Activated naive CD8-positive, alpha-beta T cell treated with anti-CD3 and anti-CD28 coated beads for 36 hours (primary cell): ENCODE measurements at regions not wholly inside any gene's neighbourhood (a gene's known extent, or its start where the extent isn't known, plus 50 kb on each side); places are given as distances from the start of the nearest gene placed in this dataset.
A peak's percentile ranks its signal among the peaks of the same experiment; 100 is the strongest.
"Not testable (repeated sequence)": the region's sequence is repeated elsewhere in the genome, so short reads cannot be mapped to it uniquely, and the experiment has no call there.

ENCODE experiments used
- DNase-seq: peaks from one replicate; pipeline ENCODE4 v3.0.0; 2021
- H3K27ac Mint-ChIP-seq: one replicate; pipeline ENCODE4 v1.8.0; 2022; ENCODE audit warnings: mild to moderate bottlenecking, moderate library complexity, mixed read lengths
- H3K27me3 Mint-ChIP-seq: one replicate; pipeline ENCODE4 v1.8.0; 2022; ENCODE audit warnings: mild to moderate bottlenecking, mixed read lengths
- H3K36me3 Mint-ChIP-seq: one replicate; pipeline ENCODE4 v1.8.0; 2021; ENCODE audit warnings: mild to moderate bottlenecking, mixed read lengths
- H3K4me1 Mint-ChIP-seq: one replicate; pipeline ENCODE4 v1.8.0; 2021; ENCODE audit warnings: mixed read lengths
- H3K4me3 Mint-ChIP-seq: one replicate; pipeline ENCODE4 v1.8.0; 2022; ENCODE audit warnings: mild to moderate bottlenecking, moderate library complexity, mixed read lengths
- H3K9me3 Mint-ChIP-seq: one replicate; pipeline ENCODE4 v1.8.0; 2022; ENCODE audit warnings: mixed read lengths

DNA sequence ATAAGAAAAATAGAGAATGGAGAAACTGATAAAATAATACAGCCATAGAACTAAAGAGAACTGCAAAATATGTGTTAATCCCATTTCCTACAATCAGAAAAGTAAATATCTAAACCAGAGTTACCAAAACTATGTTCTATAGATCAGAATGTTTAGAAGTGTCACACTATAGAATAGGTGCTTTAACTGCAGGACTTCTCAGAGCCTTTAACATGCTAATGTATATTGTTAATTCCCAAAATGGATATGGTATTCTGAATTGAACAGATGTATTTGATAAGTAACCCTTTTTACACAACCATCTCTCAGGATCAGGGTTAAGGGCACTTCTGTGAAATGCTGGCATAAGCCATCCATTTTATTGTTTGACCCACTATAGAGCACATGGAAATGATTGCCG lies 200.3 kb downstream of the SHOX2 start:
- H3K36me3 Mint-ChIP-seq = no peaks in the 10 kb centered on the region
- no peaks in the 10 kb centered on the region for H3K4me1 Mint-ChIP-seq
- peaks cover 16% of the 10 kb centered on the region for H3K9me3 Mint-ChIP-seq
- H3K4me3 Mint-ChIP-seq = no peak overlapping the region
- no peak overlapping the region for H3K27ac Mint-ChIP-seq
- no peaks in the 10 kb centered on the region for H3K27me3 Mint-ChIP-seq
- no peak for DNase-seq

DNA sequence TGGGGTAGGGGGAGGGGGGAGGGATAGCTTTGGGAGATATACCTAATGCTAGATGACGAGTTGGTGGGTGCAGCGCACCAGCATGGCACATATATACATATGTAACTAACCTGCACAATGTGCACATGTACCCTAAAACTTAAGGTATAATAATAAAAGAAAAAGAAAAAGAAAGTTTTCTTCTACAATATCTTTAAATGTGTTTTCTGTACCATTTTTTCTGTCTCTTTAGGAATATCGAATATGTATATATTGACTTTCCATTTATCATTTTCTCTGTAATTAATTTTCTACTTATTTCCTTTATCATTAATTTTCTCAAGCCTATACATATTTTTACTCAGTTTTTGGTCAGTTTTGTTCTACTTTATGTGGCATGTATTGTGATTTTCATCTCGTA lies 203.5 kb downstream of the SHOX2 start:
- peaks cover 16% of the 10 kb centered on the region for H3K9me3 Mint-ChIP-seq
- not testable (repeated sequence) for H3K4me1 Mint-ChIP-seq, H3K27ac Mint-ChIP-seq, H3K36me3 Mint-ChIP-seq, H3K27me3 Mint-ChIP-seq, H3K4me3 Mint-ChIP-seq, DNase-seq

DNA sequence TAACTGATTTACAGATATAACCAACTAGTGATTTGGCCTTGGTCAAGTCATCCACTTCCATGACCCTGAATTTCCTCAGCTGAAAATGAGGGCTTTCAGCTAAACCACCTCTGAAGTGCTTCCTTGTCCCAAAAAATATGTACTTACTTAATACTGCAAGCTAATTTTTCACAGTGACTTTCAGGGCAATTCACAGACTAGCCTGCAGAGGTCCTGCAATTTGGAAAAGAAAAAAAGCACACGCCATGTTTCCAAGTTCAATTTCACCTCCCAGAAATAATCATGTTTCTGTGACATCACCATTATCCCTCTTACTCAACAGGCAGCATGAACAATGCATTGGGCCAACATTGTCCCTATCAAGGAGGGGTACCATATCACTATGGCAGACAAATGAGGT lies 218.2 kb downstream of the SHOX2 start:
- no peaks in the 10 kb centered on the region for H3K36me3 Mint-ChIP-seq
- H3K9me3 Mint-ChIP-seq = no peaks in the 10 kb centered on the region
- H3K4me3 Mint-ChIP-seq = no peak overlapping the region
- no peaks in the 10 kb centered on the region for H3K4me1 Mint-ChIP-seq
- H3K27ac Mint-ChIP-seq = no peak overlapping the region
- H3K27me3 Mint-ChIP-seq = no peaks in the 10 kb centered on the region
- DNase-seq = no peak

DNA sequence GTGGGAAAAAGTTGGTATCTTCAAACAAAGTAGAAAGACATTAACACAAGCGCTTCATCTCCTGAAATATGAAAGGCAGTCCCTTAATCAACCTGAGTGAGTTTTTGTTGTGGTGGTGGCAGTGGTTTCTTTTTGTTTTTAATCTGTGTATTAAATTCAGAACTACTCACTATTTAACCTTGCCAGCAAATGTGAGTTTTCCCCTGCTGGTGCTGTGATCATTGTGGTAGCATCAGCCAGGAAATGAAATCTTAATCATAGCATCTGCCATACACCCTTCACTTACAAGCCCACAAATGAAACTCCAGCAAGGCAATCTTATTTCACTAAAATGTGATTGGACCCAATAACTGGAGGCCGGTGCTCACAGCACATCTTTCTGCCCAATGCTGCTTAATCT lies 229.7 kb downstream of the SHOX2 start:
- no peak for DNase-seq
- Mint-ChIP-seq H3K4me1 (no peaks in the 10 kb centered on the region), H3K27me3 (no peaks in the 10 kb centered on the region), H3K4me3 (no peak overlapping the region), H3K9me3 (peaks cover 5% of the 10 kb centered on the region), H3K27ac (no peak overlapping the region), H3K36me3 (no peaks in the 10 kb centered on the region)

DNA sequence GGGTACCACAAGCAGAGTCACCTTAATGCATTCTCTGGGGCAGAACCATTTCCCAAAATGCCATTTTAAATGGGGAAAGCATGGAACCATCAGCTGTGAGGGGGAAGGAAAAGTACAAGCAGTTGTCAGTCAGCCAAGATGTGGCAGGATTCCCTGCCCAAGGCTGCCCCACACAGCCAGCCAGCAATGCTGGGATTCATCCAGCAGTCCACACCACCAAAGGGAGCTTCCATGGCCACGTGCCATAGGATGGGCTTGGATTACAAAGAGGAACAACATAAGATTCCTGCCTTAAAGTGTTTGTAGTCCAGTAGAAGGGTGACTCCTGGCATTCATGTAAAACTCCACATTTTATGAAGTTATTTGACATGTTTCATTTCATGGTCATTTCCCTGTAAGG lies 233.3 kb downstream of the SHOX2 start:
- Mint-ChIP-seq H3K27ac (no peak overlapping the region), H3K4me1 (no peaks in the 10 kb centered on the region), H3K4me3 (no peak overlapping the region), H3K36me3 (no peaks in the 10 kb centered on the region), H3K9me3 (no peaks in the 10 kb centered on the region), H3K27me3 (no peaks in the 10 kb centered on the region)
- no peak for DNase-seq

DNA sequence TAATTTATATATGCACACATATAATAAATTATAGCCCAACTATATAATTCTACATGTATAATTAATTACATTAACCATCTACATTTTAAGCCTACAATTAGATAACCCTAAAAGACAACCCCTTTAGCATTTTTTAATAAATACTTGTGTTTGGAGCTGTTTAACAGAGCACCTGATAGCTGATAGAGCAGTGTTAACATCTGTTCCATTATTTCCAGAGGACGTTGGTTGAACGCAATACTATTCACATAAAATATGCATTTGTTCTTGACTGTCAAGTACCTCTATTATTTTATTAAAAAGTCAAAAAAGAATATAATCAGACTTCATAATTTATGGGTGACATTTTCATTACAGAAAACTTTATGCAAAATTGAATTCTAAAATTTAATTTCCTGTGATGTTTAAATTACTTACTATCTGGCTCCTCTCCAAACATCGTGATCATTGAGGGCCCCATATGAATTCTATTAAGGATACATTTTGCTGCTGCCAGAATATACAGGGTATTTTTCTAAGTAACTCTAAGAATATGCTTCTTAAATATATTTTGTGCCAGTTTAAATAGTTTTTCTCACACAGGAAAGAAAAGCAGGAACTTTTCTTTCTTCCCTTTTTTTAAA lies 234.3 kb downstream of the SHOX2 start:
- Mint-ChIP-seq H3K27me3 (no peaks in the 10 kb centered on the region), H3K36me3 (no peaks in the 10 kb centered on the region), H3K4me3 (no peak overlapping the region), H3K27ac (no peak overlapping the region), H3K9me3 (no peaks in the 10 kb centered on the region), H3K4me1 (no peaks in the 10 kb centered on the region)
- no peak for DNase-seq

DNA sequence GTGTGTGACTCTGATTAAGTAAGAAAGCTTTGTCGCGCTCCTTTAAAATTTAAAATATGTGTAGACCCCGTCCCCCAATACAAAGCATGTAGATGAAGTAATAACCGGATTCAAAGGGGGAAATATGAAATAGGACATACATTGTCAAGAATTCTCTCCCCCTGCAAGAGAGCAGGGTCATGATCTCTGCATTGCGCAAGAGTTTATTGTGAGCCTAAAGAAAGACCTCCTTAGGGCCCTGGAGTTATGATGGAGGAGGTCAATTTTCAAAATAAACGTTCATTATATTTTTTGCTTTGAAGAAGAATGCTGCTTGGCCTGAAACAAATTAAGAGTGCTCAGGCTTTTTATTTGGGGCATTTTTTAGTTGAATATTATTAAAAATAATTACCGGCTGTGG lies 235.0 kb downstream of the SHOX2 start:
- Mint-ChIP-seq H3K4me1 (no peaks in the 10 kb centered on the region), H3K4me3 (no peak overlapping the region), H3K27me3 (no peaks in the 10 kb centered on the region), H3K36me3 (no peaks in the 10 kb centered on the region), H3K9me3 (no peaks in the 10 kb centered on the region), H3K27ac (no peak overlapping the region)
- DNase-seq = no peak

DNA sequence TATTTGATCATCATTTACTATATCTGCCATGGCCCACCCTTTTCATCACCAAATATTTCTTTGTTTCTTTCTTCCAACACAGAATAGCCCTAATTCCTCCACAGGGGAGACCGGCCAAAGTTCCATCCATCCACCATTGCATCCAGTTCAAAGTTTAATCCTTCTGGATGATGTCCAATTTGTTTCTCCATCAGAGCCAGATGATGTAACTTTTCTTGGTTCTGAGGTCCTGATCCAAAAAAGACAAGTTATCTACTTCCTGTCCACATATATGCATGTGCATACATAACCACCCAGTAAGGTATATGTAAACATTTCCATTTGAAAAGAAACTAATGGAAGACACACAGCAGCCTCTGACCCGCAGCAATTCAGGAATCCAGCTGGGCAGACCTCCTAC lies 237.3 kb downstream of the SHOX2 start:
- Mint-ChIP-seq H3K4me1 (no peaks in the 10 kb centered on the region), H3K36me3 (no peaks in the 10 kb centered on the region), H3K27ac (no peak overlapping the region)

DNA sequence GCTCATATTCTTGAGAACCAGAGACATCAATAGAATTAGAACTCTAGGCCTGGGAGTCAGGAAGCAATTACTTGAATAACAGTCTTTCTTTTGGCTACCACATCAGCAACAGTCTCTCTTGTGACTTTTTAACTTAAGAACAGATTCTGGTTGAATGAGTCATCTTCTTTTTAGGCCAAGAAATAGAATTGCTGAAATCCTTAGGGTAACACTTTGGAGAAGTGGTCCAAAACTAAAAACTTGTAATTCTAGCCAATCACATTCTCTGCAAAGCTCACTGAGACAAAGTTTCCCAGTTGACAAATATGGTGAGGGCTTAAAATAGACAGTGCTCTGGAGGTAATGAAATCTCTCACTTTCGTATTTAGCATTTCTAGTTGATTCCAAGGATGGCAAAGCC lies 238.0 kb downstream of the SHOX2 start:
- no peaks in the 10 kb centered on the region for H3K4me1 Mint-ChIP-seq
- no peak for DNase-seq
- H3K4me3 Mint-ChIP-seq = no peak overlapping the region
- H3K27me3 Mint-ChIP-seq = no peaks in the 10 kb centered on the region
- H3K27ac Mint-ChIP-seq = no peak overlapping the region
- H3K36me3 Mint-ChIP-seq = no peaks in the 10 kb centered on the region
- H3K9me3 Mint-ChIP-seq = no peaks in the 10 kb centered on the region

More for the DNA sequence above, 237.3 kb downstream of the SHOX2 start:
- no peak for DNase-seq
- Mint-ChIP-seq H3K27me3 (no peaks in the 10 kb centered on the region), H3K9me3 (no peaks in the 10 kb centered on the region), H3K4me3 (no peak overlapping the region)

DNA sequence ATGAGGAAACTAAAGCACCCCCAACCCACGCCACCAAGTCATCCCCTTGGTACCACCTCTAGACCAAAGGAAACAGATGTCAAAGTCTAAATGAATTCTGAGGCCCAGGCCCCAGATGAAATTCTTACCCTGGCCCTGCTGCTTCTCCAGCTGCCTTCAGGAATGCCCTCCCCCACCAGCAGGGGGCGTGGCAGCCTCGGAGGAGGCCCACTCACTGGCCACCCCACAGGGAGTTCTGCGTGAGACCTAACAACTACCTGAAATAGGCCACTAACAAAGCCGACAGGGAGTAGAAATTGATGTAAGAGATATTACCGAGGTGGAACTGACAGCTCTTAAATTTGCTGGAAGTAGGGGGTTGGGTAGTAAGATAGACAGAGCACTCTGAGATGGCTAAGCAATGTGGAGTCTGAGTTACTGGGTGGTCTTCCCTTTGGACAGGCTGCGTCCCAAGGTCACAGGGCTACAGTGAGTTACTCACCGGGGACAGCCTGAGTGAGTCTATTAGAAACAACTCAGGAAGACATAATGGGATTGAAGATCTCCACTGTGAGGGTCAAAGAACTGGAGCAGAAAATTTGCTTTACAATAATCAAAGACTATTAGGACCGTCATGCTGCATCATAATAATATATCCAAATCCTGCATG lies 240.7 kb downstream of the SHOX2 start:
- no peaks in the 10 kb centered on the region for H3K9me3 Mint-ChIP-seq
- no peak overlapping the region for H3K27ac Mint-ChIP-seq
- no peaks in the 10 kb centered on the region for H3K4me1 Mint-ChIP-seq
- no peaks in the 10 kb centered on the region for H3K36me3 Mint-ChIP-seq
- DNase-seq = peak; percentile 49
- no peak overlapping the region for H3K4me3 Mint-ChIP-seq
- H3K27me3 Mint-ChIP-seq = no peaks in the 10 kb centered on the region

DNA sequence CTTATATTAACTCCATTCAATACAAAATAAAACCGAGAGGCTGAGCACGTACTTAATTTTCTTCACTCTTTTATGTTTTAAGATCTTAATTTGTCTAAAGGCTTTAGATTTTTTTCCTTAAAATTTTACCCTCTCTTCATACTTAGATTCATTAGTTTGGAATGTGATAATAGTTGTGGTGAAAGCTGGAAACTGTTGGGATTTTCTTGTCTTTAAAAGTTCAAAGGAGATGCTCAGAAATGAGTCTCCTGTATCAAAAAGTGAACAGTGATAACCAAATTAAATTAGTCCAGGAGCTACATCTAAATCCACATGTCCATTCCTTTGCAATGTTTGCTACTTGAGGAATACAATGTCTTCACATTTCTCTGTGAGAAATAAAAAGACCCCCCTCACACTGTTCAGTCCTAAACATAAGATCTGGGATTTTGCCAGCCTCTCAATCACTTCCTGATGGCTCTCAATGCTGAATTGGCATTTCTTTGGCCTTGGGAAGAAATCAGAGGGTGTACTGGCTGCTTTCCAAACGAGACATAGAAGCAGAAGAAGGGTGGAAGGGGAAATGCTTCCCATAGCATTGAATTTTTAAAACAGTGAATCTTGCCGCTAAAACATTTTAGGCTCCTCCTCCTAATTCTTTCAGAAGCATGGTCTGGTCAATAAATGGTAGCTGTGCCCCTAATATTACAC lies 245.0 kb downstream of the SHOX2 start:
- H3K27me3 Mint-ChIP-seq = no peaks in the 10 kb centered on the region
- no peaks in the 10 kb centered on the region for H3K4me1 Mint-ChIP-seq
- H3K4me3 Mint-ChIP-seq = no peak overlapping the region
- no peak overlapping the region for H3K27ac Mint-ChIP-seq
- no peaks in the 10 kb centered on the region for H3K36me3 Mint-ChIP-seq
- DNase-seq = no peak
- no peaks in the 10 kb centered on the region for H3K9me3 Mint-ChIP-seq

DNA sequence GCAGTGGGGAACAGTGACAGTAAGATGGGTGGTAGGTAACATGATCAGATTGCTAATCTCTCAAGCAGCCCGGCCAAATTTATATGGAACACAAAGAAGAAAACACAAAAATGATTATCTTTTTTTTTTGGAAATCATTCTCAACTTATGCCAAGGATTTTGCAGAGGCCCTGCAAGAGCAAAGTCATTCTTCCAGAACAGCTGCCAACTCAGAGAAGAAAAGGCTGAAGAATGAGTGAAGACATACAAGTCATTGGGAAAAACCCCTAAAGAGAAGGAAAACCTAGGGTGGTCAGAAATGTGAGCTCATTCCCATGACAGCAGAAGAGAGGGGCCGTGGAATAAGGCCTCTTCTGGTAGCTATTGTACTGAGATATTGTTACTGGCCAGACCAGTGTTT lies 246.7 kb downstream of the SHOX2 start:
- Mint-ChIP-seq H3K4me1 (no peaks in the 10 kb centered on the region), H3K27me3 (no peaks in the 10 kb centered on the region), H3K4me3 (no peak overlapping the region)

DNA sequence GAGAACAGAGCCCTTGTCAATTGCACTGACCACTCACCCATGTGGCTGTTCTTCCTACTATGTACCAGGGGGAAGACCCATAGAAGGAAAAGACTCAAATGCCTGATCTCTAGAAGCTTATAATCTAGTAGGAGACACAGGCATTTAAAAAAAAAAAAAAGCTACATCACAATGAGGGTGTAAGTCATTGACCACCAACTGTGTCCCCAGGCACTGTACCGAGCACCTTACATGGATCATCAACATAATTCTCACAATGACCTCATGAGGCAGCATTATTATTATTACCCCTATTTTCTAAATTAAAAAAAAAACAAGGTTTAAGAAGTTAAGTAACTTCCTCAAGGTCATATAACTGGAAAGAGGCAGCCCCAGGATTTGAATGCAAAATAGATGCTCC lies 247.4 kb downstream of the SHOX2 start:
- Mint-ChIP-seq H3K4me3 (no peak overlapping the region), H3K4me1 (no peaks in the 10 kb centered on the region), H3K27me3 (no peaks in the 10 kb centered on the region), H3K27ac (no peak overlapping the region), H3K36me3 (no peaks in the 10 kb centered on the region), H3K9me3 (no peaks in the 10 kb centered on the region)
- DNase-seq = no peak

More for the DNA sequence above, 246.7 kb downstream of the SHOX2 start:
- no peaks in the 10 kb centered on the region for H3K36me3 Mint-ChIP-seq
- DNase-seq = no peak
- no peak overlapping the region for H3K27ac Mint-ChIP-seq
- H3K9me3 Mint-ChIP-seq = no peaks in the 10 kb centered on the region

DNA sequence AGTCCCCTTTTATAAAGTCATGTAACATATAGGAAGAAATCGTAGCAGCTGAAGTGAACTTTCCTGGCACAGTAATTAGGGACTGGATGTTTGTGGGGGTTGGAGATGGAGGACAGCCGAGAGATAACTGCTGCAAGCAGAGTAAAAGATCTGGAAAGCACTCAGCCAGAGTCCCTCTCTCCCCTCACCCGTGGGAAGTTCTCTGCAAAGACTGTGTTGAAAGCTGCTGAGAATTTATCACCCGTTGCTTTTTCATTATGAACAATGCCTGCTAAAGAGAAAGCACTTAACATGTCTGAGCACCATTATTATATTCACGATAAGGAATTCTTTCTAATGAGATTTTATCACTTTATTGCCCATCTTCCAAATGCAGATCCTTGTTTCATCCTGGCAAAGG lies 248.8 kb downstream of the SHOX2 start:
- H3K4me3 Mint-ChIP-seq = no peak overlapping the region
- no peaks in the 10 kb centered on the region for H3K9me3 Mint-ChIP-seq
- no peaks in the 10 kb centered on the region for H3K4me1 Mint-ChIP-seq
- H3K27ac Mint-ChIP-seq = no peak overlapping the region
- no peaks in the 10 kb centered on the region for H3K36me3 Mint-ChIP-seq
- H3K27me3 Mint-ChIP-seq = no peaks in the 10 kb centered on the region
- DNase-seq = no peak

DNA sequence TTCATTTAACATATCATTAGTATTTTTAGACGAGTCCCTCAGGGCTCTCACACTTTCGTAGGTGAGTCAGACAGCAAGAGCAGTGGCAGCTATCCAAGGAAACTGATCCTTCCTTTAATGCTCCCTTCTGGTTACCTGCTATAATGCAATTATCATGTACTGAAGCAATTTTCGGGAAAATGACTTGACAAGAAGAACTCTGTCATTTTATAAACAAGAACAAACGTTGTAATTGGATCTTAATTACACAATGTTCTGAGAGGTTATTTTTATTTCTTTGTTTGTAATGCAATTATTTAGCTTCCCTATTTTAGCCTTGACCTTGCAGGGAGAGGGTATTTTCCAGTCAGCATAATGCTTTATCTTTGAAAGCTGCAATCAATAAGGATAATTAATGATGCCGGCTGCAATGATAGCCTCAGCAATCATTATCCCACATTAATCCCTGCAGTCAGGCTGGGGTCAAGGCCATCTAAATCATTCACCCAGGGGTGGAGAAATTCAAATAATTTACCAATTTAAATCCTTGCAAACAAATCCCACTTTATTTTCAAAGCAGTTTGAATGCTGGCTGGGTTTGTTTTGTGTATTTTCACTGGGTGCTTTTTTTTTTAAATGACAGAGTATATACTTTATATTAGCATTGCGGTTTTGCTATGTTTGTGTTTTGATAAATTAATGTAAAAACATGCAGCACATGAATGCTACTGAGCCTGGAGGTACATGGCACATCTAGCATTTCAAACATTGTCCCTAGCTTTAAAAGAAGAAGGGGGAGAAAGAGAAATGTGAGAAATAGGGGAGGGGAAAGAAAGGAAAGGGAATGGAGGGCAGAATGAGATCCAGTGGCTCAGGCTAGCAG lies 249.9 kb downstream of the SHOX2 start:
- DNase-seq = no peak
- Mint-ChIP-seq H3K27me3 (no peaks in the 10 kb centered on the region), H3K36me3 (no peaks in the 10 kb centered on the region), H3K4me1 (no peaks in the 10 kb centered on the region), H3K9me3 (no peaks in the 10 kb centered on the region), H3K27ac (no peak overlapping the region), H3K4me3 (no peak overlapping the region)
